H1 (cell line): ENCODE measurements at regions not wholly inside any gene's neighbourhood (a gene's known extent, or its start where the extent isn't known, plus 50 kb on each side); places are given as distances from the start of the nearest gene placed in this dataset.

Experiments used
- CTCF ChIA-PET: fragments of 300-600 bp; sonication (Branson Sonifier 250); formaldehyde crosslinking; loops from one replicate; lab custom pipeline; 2021; ENCODE audit not compliant: partially characterized antibody; lab: Charles Lee
- POLR2A ChIA-PET: fragments of 300-600 bp; sonication (Branson Sonifier 250); formaldehyde crosslinking; loops from one replicate; lab custom pipeline; 2021; ENCODE audit warnings: inconsistent platforms; ENCODE audit not compliant: partially characterized antibody; lab: Charles Lee
- DNase-seq, 2 experiments: peaks; one replicate each; pipeline versions ENCODE4 v3.0.0 to v3.0.0-alpha.2; 2010 to 2022; ENCODE audit warnings: low spot score in 2 of 2, low read depth in 1 of 2, mixed read lengths in 1 of 2
- FAIRE-seq: peaks from 2 replicates; lab custom pipeline; 2011; peaks lifted over from hg19 to GRCh38; lab: Jason Lieb, UNC
- H2AFZ ChIP-seq: 2 replicates; pipeline ENCODE4 v1.8.1; 2012; ENCODE audit warnings: low read length, inconsistent platforms
- H2AK5ac ChIP-seq: 2 replicates; pipeline ENCODE4 v1.6.1; 2013; ENCODE audit warnings: low read depth, low read length
- H2BK120ac ChIP-seq: replicated peaks from 2 replicates; pipeline ENCODE3; 2013; ENCODE audit warnings: low read depth, low read length, inconsistent platforms
- H2BK12ac ChIP-seq: 2 replicates; pipeline ENCODE4 v1.6.1; 2013; ENCODE audit warnings: low read depth, low read length
- H2BK15ac ChIP-seq: 2 replicates; pipeline ENCODE4 v1.6.1; 2013; ENCODE audit warnings: low read length
- H2BK20ac ChIP-seq: 2 replicates; pipeline ENCODE4 v1.6.1; 2013; ENCODE audit warnings: low read length
- H2BK5ac ChIP-seq: 2 replicates; pipeline ENCODE4 v1.6.1; 2013; ENCODE audit warnings: low read depth, low read length
- H3K14ac ChIP-seq: 2 replicates; pipeline ENCODE4 v1.6.1; 2013; ENCODE audit warnings: inconsistent platforms; ENCODE audit not compliant: insufficient read length
- H3K18ac ChIP-seq: 2 replicates; pipeline ENCODE4 v1.6.1; 2013; ENCODE audit warnings: low read length; ENCODE audit errors: extremely low read depth
- H3K23ac ChIP-seq: 2 replicates; pipeline ENCODE4 v1.6.1; 2013; ENCODE audit warnings: inconsistent platforms; ENCODE audit not compliant: insufficient read length
- H3K23me2 ChIP-seq: 2 replicates; pipeline ENCODE4 v1.6.1; 2013; ENCODE audit warnings: low read depth, low read length
- H3K27ac ChIP-seq: 2 replicates; pipeline ENCODE4 v1.6.1; 2011; ENCODE audit warnings: low read depth, low read length, inconsistent platforms
- H3K27me3 ChIP-seq, 4 experiments: replicated peaks in 1 of 4; 1 replicate in 1 of 4; 2 replicates in 3 of 4; pipeline versions ENCODE4 v1.6.1 to v1.8.1; 2011 to 2013; ENCODE audit warnings: low read length in 3 of 4, mild to moderate bottlenecking in 3 of 4, inconsistent platforms in 2 of 4, mixed read lengths in 2 of 4, moderate library complexity in 1 of 4; ENCODE audit not compliant: control insufficient read depth in 3 of 4, insufficient read depth in 3 of 4; ENCODE audit errors: extremely low read depth in 1 of 4
- H3K36me3 ChIP-seq, 4 experiments: 2 replicates each; pipeline versions ENCODE4 v1.6.1 to v1.8.1; 2011 to 2013; ENCODE audit warnings: mild to moderate bottlenecking in 4 of 4, low read length in 3 of 4, moderate library complexity in 2 of 4, control low read depth in 1 of 4, inconsistent platforms in 1 of 4; ENCODE audit not compliant: insufficient read depth in 4 of 4, control insufficient read depth in 2 of 4
- H3K4ac ChIP-seq: replicated peaks from 2 replicates; pipeline ENCODE3; 2013; ENCODE audit warnings: low read length, low read depth, mixed read lengths, inconsistent platforms; ENCODE audit not compliant: insufficient read length
- H3K4me1 ChIP-seq, 4 experiments: replicated peaks in 1 of 4; 1 replicate in 1 of 4; 2 replicates in 3 of 4; pipeline versions ENCODE4 v1.6.1 to v1.8.1; 2011 to 2013; ENCODE audit warnings: low read length in 3 of 4, inconsistent platforms in 2 of 4, mixed read lengths in 1 of 4; ENCODE audit not compliant: insufficient read depth in 4 of 4, control insufficient read depth in 3 of 4
- H3K4me2 ChIP-seq, 2 experiments: 2 replicates each; pipeline versions ENCODE4 v1.6.1 to v1.8.1; 2011 to 2013; ENCODE audit warnings: low read depth in 2 of 2, low read length in 2 of 2, control low read depth in 1 of 2, inconsistent platforms in 1 of 2, mild to moderate bottlenecking in 1 of 2; ENCODE audit not compliant: insufficient read depth in 1 of 2
- H3K4me3 ChIP-seq, 4 experiments: fragments of 200-600, 300-600 bp in 1 of 4; sonication (generic), shearing (Covaris generic), sonication (Bioruptor Twin) in 1 of 4; 2 replicates each; pipeline versions ENCODE4 v1.5.1 to v1.8.1; 2011 to 2016; ENCODE audit warnings: low read length in 4 of 4, low read depth in 3 of 4, control low read depth in 2 of 4, inconsistent platforms in 2 of 4, mild to moderate bottlenecking in 2 of 4, mixed read lengths in 1 of 4, moderate library complexity in 1 of 4; ENCODE audit not compliant: insufficient read depth in 2 of 4; ENCODE audit errors: extremely low read depth in 1 of 4
- H3K56ac ChIP-seq: replicated peaks from 2 replicates; pipeline ENCODE3; 2013; ENCODE audit warnings: low read depth, mild to moderate bottlenecking, mixed read lengths, low read length, inconsistent platforms; ENCODE audit not compliant: insufficient read length
- H3K79me1 ChIP-seq: 2 replicates; pipeline ENCODE4 v1.6.1; 2013; ENCODE audit warnings: low read depth, low read length, control low read depth
- H3K79me2 ChIP-seq, 2 experiments: 2 replicates each; pipeline versions ENCODE4 v1.6.1 to v1.8.1; 2012 to 2013; ENCODE audit warnings: low read length in 2 of 2, mild to moderate bottlenecking in 2 of 2, inconsistent platforms in 1 of 2; ENCODE audit not compliant: insufficient read depth in 2 of 2, control insufficient read depth in 1 of 2
- H3K9ac ChIP-seq, 4 experiments: replicated peaks in 1 of 4; 1 replicate in 1 of 4; 2 replicates in 3 of 4; pipeline versions ENCODE4 v1.6.1 to v1.8.1; 2011 to 2013; ENCODE audit warnings: low read depth in 3 of 4, low read length in 3 of 4, control low read depth in 2 of 4, mild to moderate bottlenecking in 2 of 4, moderate library complexity in 2 of 4, inconsistent platforms in 1 of 4; ENCODE audit errors: extremely low read depth in 1 of 4
- H3K9me3 ChIP-seq, 2 experiments: 2 replicates each; pipeline versions ENCODE4 v1.6.1 to v1.8.1; 2012 to 2013; ENCODE audit warnings: mild to moderate bottlenecking in 2 of 2, moderate library complexity in 2 of 2, control low read depth in 1 of 2, inconsistent platforms in 1 of 2, low read depth in 1 of 2, low read length in 1 of 2, mixed read lengths in 1 of 2; ENCODE audit not compliant: insufficient read depth in 2 of 2
- H4K20me1 ChIP-seq, 2 experiments: replicated peaks in 1 of 2; 2 replicates each; pipeline versions ENCODE3 to v1.8.1; 2011 to 2013; ENCODE audit warnings: inconsistent platforms in 2 of 2, low read length in 2 of 2, mild to moderate bottlenecking in 1 of 2; ENCODE audit not compliant: insufficient read depth in 2 of 2, control insufficient read depth in 1 of 2
- H4K5ac ChIP-seq: 2 replicates; pipeline ENCODE4 v1.6.1; 2013; ENCODE audit warnings: low read length, low read depth, mixed read lengths, inconsistent platforms; ENCODE audit not compliant: insufficient read length
- H4K8ac ChIP-seq: 2 replicates; pipeline ENCODE4 v1.8.0; 2013; ENCODE audit warnings: mild to moderate bottlenecking, moderate library complexity, low read length, inconsistent platforms; ENCODE audit not compliant: insufficient read depth; ENCODE audit errors: extremely low read depth
- H4K91ac ChIP-seq: replicated peaks from 2 replicates; pipeline ENCODE3; 2013; ENCODE audit warnings: low read length, mixed read lengths, inconsistent platforms; ENCODE audit not compliant: insufficient read length
- ASH2L ChIP-seq: fragments of 200-600, 300-600 bp; sonication (generic); IDR thresholded peaks from one replicate; pipeline ENCODE4 v1.7.1; 2017; ENCODE audit warnings: low read length
- CEBPB ChIP-seq: IDR thresholded peaks from 2 replicates; pipeline ENCODE4 v1.6.1; 2012; ENCODE audit warnings: low read depth, low read length
- CTBP2 ChIP-seq: IDR thresholded peaks from 2 replicates; pipeline ENCODE4 v1.7.0; 2011; ENCODE audit warnings: borderline replicate concordance, mild to moderate bottlenecking, moderate library complexity, mixed read lengths, low read length; ENCODE audit not compliant: insufficient read depth, insufficient read length
- GABPA ChIP-seq: IDR thresholded peaks from 2 replicates; pipeline ENCODE4 v1.6.1; 2011; ENCODE audit warnings: mild to moderate bottlenecking, low read length, moderate library complexity, borderline replicate concordance; ENCODE audit not compliant: insufficient read depth
- HDAC2 ChIP-seq, 2 experiments: fragments of 300-600 bp in 1 of 2; sonication (generic) in 1 of 2; IDR thresholded peaks; 2 replicates each; pipeline ENCODE4 v1.6.1; 2011 to 2012; ENCODE audit warnings: low read depth in 2 of 2, low read length in 2 of 2, mild to moderate bottlenecking in 2 of 2, moderate library complexity in 2 of 2, borderline replicate concordance in 1 of 2, inconsistent platforms in 1 of 2
- MAX ChIP-seq: IDR thresholded peaks from 2 replicates; pipeline ENCODE4 v1.6.1; 2012; ENCODE audit warnings: inconsistent platforms
- RBBP5 ChIP-seq: IDR thresholded peaks from 2 replicates; pipeline ENCODE4 v1.7.1; 2012; ENCODE audit warnings: low read depth, mild to moderate bottlenecking, inconsistent platforms, low read length, moderate library complexity, borderline replicate concordance
- SIN3A ChIP-seq, 2 experiments: IDR thresholded peaks in 1 of 2; conservative IDR thresholded peaks in 1 of 2; 2 replicates each; pipeline ENCODE4 v1.6.1; 2011 to 2012; ENCODE audit warnings: low read length in 2 of 2, improper control_type of control experiment in 1 of 2, low read depth in 1 of 2, mild to moderate bottlenecking in 1 of 2
- SIRT6 ChIP-seq: IDR thresholded peaks from one replicate; pipeline ENCODE4 v1.7.1; 2012; ENCODE audit warnings: low read length, inconsistent platforms
- TAF1 ChIP-seq: IDR thresholded peaks from 2 replicates; pipeline ENCODE4 v1.6.1; 2011; ENCODE audit warnings: mild to moderate bottlenecking, low read depth, low read length
- YY1 ChIP-seq: IDR thresholded peaks from 2 replicates; pipeline ENCODE4 v1.6.1; 2011; ENCODE audit warnings: low read depth, mild to moderate bottlenecking, low read length
- TF ChIP-seq, protein P1 (sequence below), 3 experiments: IDR thresholded peaks; 1 replicate in 2 of 3; 2 replicates in 1 of 3; pipeline versions ENCODE4 v1.5.1 to v1.6.1; 2011; ENCODE audit warnings: low read length in 3 of 3, mild to moderate bottlenecking in 3 of 3, inconsistent platforms in 2 of 3, low read depth in 1 of 3, moderate library complexity in 1 of 3; ENCODE audit not compliant: insufficient read depth in 1 of 3; ENCODE audit errors: control extremely low read depth in 1 of 3

- Histone ChIP-seq H4K5ac (no peak overlapping the region), H3K27ac (no peak overlapping the region), H2BK20ac (no peak overlapping the region), H2BK120ac (no peak overlapping the region), H3K56ac (no peak overlapping the region), H2BK5ac (no peak overlapping the region), H3K79me1 (no peaks in the 10 kb centered on the region; the same call in 1 of the 2 replicates), H3K4me2 (no peak overlapping the region), H3K79me2 (no peaks in the 10 kb centered on the region), H3K18ac (no peak overlapping the region), H4K20me1 (no peaks in the 10 kb centered on the region), H3K14ac (no peak overlapping the region), H3K4me1 (peaks cover 0 to 7% (median 3%) of the 10 kb centered on the region in 4 experiments; a peak in 3 of 7 replicates), H4K8ac (no peak overlapping the region), H3K4ac (no peak overlapping the region), H3K9me3 (no peaks in the 10 kb centered on the region), H4K91ac (no peak overlapping the region), H3K4me3 (no peak overlapping the region), H3K36me3 (no peaks in the 10 kb centered on the region), H2BK15ac (no peak overlapping the region), H3K23ac (no peak overlapping the region), H3K23me2 (no peaks in the 10 kb centered on the region), H2AK5ac (no peak overlapping the region), H3K27me3 (peaks cover 0 to 1% (median 0%) of the 10 kb centered on the region in 4 experiments; a peak in 1 of 7 replicates), H2BK12ac (no peak overlapping the region), H2AFZ (no peak overlapping the region), H3K9ac (no peak overlapping the region)
- DNase-seq, result no peak
- CTCF ChIA-PET, result interaction anchor here (2.1 to 3.4 kb wide), 3 partner anchors 10 to 113 kb away, joined by 4 to 21 read pairs (median 14); partner anchors contain the start of gene IL12A
- no peak for FAIRE-seq
- POLR2A ChIA-PET, result interaction anchor here (0.6 to 1.5 kb wide), 2 partner anchors 35 to 87 kb away, joined by 3 read pairs; no protein-coding TSS in a partner anchor
- no peak for TF ChIP-seq SIN3A (conservative IDR thresholded peaks at IDR 0.05 in 1 of 2, IDR thresholded peaks at IDR 0.05 in 1 of 2; ENCODE audit: low read depth in 1 of 2, low read length in 2 of 2)
- no peak for TF ChIP-seq GABPA
- no peak for TF ChIP-seq YY1
- TF ChIP-seq SIRT6, result no peak
- TF ChIP-seq RBBP5, result no peak
- TF ChIP-seq ASH2L, result no peak
- TF ChIP-seq CEBPB, result no peak
- TF ChIP-seq, protein P1, sequence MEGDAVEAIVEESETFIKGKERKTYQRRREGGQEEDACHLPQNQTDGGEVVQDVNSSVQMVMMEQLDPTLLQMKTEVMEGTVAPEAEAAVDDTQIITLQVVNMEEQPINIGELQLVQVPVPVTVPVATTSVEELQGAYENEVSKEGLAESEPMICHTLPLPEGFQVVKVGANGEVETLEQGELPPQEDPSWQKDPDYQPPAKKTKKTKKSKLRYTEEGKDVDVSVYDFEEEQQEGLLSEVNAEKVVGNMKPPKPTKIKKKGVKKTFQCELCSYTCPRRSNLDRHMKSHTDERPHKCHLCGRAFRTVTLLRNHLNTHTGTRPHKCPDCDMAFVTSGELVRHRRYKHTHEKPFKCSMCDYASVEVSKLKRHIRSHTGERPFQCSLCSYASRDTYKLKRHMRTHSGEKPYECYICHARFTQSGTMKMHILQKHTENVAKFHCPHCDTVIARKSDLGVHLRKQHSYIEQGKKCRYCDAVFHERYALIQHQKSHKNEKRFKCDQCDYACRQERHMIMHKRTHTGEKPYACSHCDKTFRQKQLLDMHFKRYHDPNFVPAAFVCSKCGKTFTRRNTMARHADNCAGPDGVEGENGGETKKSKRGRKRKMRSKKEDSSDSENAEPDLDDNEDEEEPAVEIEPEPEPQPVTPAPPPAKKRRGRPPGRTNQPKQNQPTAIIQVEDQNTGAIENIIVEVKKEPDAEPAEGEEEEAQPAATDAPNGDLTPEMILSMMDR (IDR thresholded peaks at IDR 0.05; ENCODE audit: control extremely low read depth in 1 of 3, insufficient read depth in 1 of 3, low read depth in 1 of 3, low read length in 3 of 3), result no peak
- no peak for TF ChIP-seq MAX
- no peak for TF ChIP-seq TAF1
- TF ChIP-seq HDAC2 (IDR thresholded peaks at IDR 0.05; ENCODE audit: borderline replicate concordance in 1 of 2, low read depth in 2 of 2, low read length in 2 of 2), result no peak
- no peak for TF ChIP-seq CTBP2
These were observed 113.5 kb upstream of the IL12A start for GRCh38 chr3:159875116-159875515.
